Endodermal cell (in vitro differentiated cells): ENCODE measurements at regions not wholly inside any gene's neighbourhood (a gene's known extent, or its start where the extent isn't known, plus 50 kb on each side); places are given as distances from the start of the nearest gene placed in this dataset.

Experiments used
- DNase-seq: peaks from one replicate; pipeline ENCODE4 v3.0.0-alpha.2; 2017
- H3K27ac ChIP-seq: 2 replicates; pipeline ENCODE4 v1.5.1; 2013; ENCODE audit warnings: mild to moderate bottlenecking, low read depth, low read length, moderate library complexity
- H3K27me3 ChIP-seq: 2 replicates; pipeline ENCODE4 v1.6.1; 2013; ENCODE audit warnings: mild to moderate bottlenecking, low read length, moderate library complexity; ENCODE audit not compliant: insufficient read depth, control insufficient read depth, poor library complexity, severe bottlenecking
- H3K36me3 ChIP-seq: 2 replicates; pipeline ENCODE4 v1.7.0; 2013; ENCODE audit warnings: mild to moderate bottlenecking, low read length, moderate library complexity; ENCODE audit not compliant: control insufficient read depth, insufficient read depth
- H3K4me1 ChIP-seq: one replicate; pipeline ENCODE4 v1.7.0; 2013; ENCODE audit warnings: low read length; ENCODE audit not compliant: control insufficient read depth, insufficient read depth
- H3K4me3 ChIP-seq: 2 replicates; pipeline ENCODE4 v1.5.1; 2013; ENCODE audit warnings: mild to moderate bottlenecking, low read length, moderate library complexity
- H3K9ac ChIP-seq: 2 replicates; pipeline ENCODE4 v1.6.1; 2013; ENCODE audit warnings: mild to moderate bottlenecking, low read length, moderate library complexity; ENCODE audit not compliant: poor library complexity, severe bottlenecking; ENCODE audit errors: extremely low read depth
- H3K9me3 ChIP-seq: 2 replicates; pipeline ENCODE4 v1.6.1; 2013; ENCODE audit warnings: mild to moderate bottlenecking, low read length, moderate library complexity; ENCODE audit not compliant: control insufficient read depth
- H3K27ac Mint-ChIP-seq: 2 replicates; pipeline ENCODE4 v1.8.0; 2020; ENCODE audit warnings: mixed read lengths
- H3K27me3 Mint-ChIP-seq: 2 replicates; pipeline ENCODE4 v1.8.0; 2021; ENCODE audit warnings: mild to moderate bottlenecking, mixed read lengths; ENCODE audit not compliant: insufficient read depth
- H3K36me3 Mint-ChIP-seq: 2 replicates; pipeline ENCODE4 v1.8.0; 2020; ENCODE audit warnings: low read depth, mixed read lengths
- H3K4me1 Mint-ChIP-seq: 2 replicates; pipeline ENCODE4 v1.8.0; 2020; ENCODE audit warnings: mixed read lengths
- H3K4me3 Mint-ChIP-seq: 2 replicates; pipeline ENCODE4 v1.8.0; 2020; ENCODE audit warnings: mild to moderate bottlenecking, moderate library complexity, mixed read lengths
- H3K9me3 Mint-ChIP-seq: 2 replicates; pipeline ENCODE4 v1.8.0; 2020; ENCODE audit warnings: mild to moderate bottlenecking, mixed read lengths
- CTCF ChIP-seq: fragments of 200-600 bp; sonication (generic); conservative IDR thresholded peaks from 2 replicates; pipeline ENCODE4 v1.5.0; 2021; ENCODE audit warnings: antibody characterized with exemption, mild to moderate bottlenecking
- WGBS, 2 experiments: methylation state at CpG; one replicate each; pipeline versions ENCODE4 v1.1.5 to v1.1.7; 2013; ENCODE audit warnings: missing lambda C conversion rate in 2 of 2, mixed read lengths in 1 of 2; ENCODE audit not compliant: insufficient coverage in 1 of 2, insufficient read length in 1 of 2; 5-methylcytosine and 5-hydroxymethylcytosine counted together

GRCh38 chr12:18813753-18814152 lies 75.8 kb downstream of the CAPZA3 start:
- Histone ChIP-seq H3K9me3 (no peaks in the 10 kb centered on the region), H3K4me3 (no peak overlapping the region), H3K27me3 (no peaks in the 10 kb centered on the region), H3K4me1 (peaks cover 7% of the 10 kb centered on the region), H3K27ac (no peak overlapping the region), H3K36me3 (no peaks in the 10 kb centered on the region), H3K9ac (no peak overlapping the region)
- Mint-ChIP-seq H3K27me3 (no peaks in the 10 kb centered on the region), H3K4me1 (peaks cover 6% of the 10 kb centered on the region), H3K4me3 (no peak overlapping the region), H3K36me3 (no peaks in the 10 kb centered on the region), H3K9me3 (peaks cover 1% of the 10 kb centered on the region), H3K27ac (no peak overlapping the region)
- 95% methylated on average over 2 of the region's 2 CpGs; no CpG with 5 or more reads in 1 of the 2 experiments for WGBS, 2 experiments
- TF ChIP-seq CTCF = no peak
- no peak for DNase-seq

GRCh38 chr12:18818579-18819268 lies 80.8 kb downstream of the CAPZA3 start:
- H3K27ac Mint-ChIP-seq = no peak overlapping the region

GRCh38 chr12:18819484-18819883 lies 81.6 kb downstream of the CAPZA3 start:
- Histone ChIP-seq H3K4me3 (no peak overlapping the region), H3K9me3 (no peaks in the 10 kb centered on the region), H3K36me3 (no peaks in the 10 kb centered on the region), H3K27ac (no peak overlapping the region), H3K27me3 (no peaks in the 10 kb centered on the region), H3K4me1 (peaks cover 7% of the 10 kb centered on the region), H3K9ac (no peak overlapping the region)
- DNase-seq = no peak
- no peaks in the 10 kb centered on the region for H3K27me3 Mint-ChIP-seq
- H3K4me3 Mint-ChIP-seq = no peak overlapping the region
- TF ChIP-seq CTCF = no peak
- 90 to 97% methylated on average over 7 of the region's 7 CpGs for WGBS, 2 experiments
- no peaks in the 10 kb centered on the region for H3K9me3 Mint-ChIP-seq
- H3K27ac Mint-ChIP-seq = no peak overlapping the region
- no peaks in the 10 kb centered on the region for H3K36me3 Mint-ChIP-seq
- peaks cover 6% of the 10 kb centered on the region for H3K4me1 Mint-ChIP-seq

More at GRCh38 chr12:18818579-18819268, 80.8 kb downstream of the CAPZA3 start:
- Histone ChIP-seq H3K9ac (no peak overlapping the region), H3K4me1 (peaks cover 7% of the 10 kb centered on the region), H3K27me3 (no peaks in the 10 kb centered on the region), H3K4me3 (no peak overlapping the region), H3K36me3 (no peaks in the 10 kb centered on the region), H3K27ac (no peak overlapping the region), H3K9me3 (no peaks in the 10 kb centered on the region)
- no peak overlapping the region for H3K4me3 Mint-ChIP-seq
- H3K9me3 Mint-ChIP-seq = no peaks in the 10 kb centered on the region
- H3K36me3 Mint-ChIP-seq = no peaks in the 10 kb centered on the region
- TF ChIP-seq CTCF = peak; percentile 26
- H3K27me3 Mint-ChIP-seq = no peaks in the 10 kb centered on the region
- WGBS, 2 experiments = 91 to 100% methylated on average over 4 to 5 of the region's 6 CpGs
- H3K4me1 Mint-ChIP-seq = peaks cover 6% of the 10 kb centered on the region
- DNase-seq = no peak
